ENCODE measurements at regions not wholly inside any gene's neighbourhood (a gene's known extent, or its start where the extent isn't known, plus 50 kb on each side); places are given as distances from the start of the nearest gene placed in this dataset.

- DNase-seq (ENCODE audit: low read depth, low spot score): no peak
These were observed 311.3 kb downstream of the BMP2 start for GRCh38 chr20:7078804-7079203.

- no peak for DNase-seq (ENCODE audit: low read depth, low spot score)
These were observed 313.0 kb downstream of the BMP2 start for GRCh38 chr20:7080472-7080871.

DNA sequence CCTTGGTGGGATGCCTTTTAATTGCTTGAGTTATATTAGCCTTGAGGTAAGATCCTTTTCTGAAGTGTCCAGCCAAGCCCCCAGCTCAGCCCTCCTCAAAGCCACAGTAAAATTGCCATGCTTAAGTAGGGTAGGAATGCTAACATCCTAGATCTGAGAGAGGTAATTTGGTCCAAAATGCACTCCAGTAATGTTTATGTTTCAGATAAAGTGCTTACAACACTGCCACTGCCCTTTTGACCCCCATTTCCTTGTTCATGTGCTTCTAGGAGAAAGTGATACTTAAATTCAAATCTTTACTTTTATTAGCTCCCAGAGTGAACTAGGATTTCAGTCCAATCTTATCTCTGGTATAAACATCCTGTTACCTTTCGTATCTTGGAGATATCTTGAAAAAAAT is 318.0 kb downstream of the BMP2 start:
- no peak for DNase-seq (ENCODE audit: low read depth, low spot score)

- no peak for DNase-seq (ENCODE audit: low read depth, low spot score)
These were observed 320.3 kb downstream of the BMP2 start for GRCh38 chr20:7087803-7088202.

DNA sequence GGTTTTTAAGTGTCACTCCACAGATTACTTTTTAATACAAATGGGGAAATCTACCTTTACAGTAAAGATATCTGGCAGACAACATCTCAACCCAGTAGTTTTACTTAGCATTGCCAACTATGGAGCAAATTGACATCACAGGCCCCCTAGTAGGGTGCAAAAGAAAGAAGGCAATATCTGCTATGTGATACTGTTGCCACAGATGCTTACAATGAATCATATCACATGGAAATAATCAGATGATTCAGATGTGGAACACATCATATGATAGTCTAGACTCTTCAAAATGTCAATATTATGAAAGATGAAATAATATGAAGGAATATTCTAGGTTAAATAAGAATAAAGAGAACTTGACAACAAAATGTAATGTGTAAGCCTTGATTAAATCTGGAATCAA is 322.5 kb downstream of the BMP2 start:
- DNase-seq (ENCODE audit: low read depth, low spot score): no peak

- no peak for DNase-seq (ENCODE audit: low read depth, low spot score)
These were observed 323.3 kb downstream of the BMP2 start for GRCh38 chr20:7090811-7091210.

DNA sequence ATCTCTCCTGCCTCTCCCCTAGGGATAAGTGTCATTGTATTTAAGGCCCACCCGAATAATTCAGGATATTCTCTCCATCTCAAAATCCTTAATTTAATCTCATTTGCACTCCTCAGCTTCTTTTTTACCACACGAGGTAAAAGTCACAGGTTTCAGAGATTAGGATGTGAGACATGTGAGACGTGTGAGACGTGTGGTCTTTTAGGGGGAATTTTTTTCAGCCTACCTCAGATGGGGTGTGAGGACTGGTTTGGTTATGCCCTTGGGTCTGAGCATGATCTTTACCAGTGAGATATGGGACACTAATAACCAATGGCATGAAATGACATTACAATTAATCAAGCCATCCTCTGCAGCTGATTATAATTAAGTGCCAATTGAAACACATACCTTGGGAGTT is 324.2 kb downstream of the BMP2 start:
- no peak for DNase-seq (ENCODE audit: low read depth, low spot score)

DNA sequence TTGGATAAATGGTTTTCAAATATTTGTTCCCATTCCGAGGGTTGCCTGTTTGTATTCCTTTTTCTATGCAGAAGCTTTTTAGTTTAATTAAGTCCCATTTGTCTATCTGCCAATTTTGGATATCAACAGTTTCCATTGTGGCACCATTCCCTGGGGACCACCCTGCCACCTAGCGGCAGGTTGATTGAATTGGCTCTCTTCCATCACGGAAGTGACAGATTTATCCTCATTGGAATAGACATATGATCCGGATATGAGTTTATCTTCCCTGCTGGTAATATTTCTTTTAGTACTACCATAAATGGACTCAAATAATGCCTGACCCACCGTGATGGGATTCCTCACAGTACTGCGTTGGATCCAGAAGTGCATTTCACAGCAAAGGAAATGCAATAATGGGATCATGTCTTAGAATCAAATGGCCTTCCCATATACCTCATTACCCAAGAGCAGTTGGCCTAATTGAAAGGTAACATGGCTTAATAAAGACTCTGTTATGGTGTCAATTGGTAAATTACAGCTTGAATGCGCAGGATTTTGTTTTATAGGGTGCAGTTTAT is 327.0 kb downstream of the BMP2 start:
- DNase-seq (ENCODE audit: low read depth, low spot score): peak; percentile 35

DNA sequence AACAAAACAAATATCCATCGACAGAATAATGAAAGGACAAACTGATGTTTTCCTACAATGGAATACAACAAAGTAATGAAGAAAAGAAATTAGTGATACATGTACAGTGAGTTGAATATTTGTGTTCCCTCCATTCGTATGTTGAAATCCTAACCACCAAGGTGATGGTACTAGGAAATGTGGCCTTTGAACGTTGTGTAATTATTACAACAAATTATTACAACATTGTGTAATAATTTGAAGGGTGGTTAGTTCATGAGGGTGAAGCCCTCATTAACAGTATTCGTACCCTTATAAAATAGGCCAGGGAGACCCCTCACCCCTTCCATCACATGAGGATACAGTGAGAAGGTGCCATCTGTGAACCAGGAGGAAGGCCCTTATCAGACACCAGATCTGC is 339.4 kb downstream of the BMP2 start:
- no peak for DNase-seq (ENCODE audit: low read depth, low spot score)

DNA sequence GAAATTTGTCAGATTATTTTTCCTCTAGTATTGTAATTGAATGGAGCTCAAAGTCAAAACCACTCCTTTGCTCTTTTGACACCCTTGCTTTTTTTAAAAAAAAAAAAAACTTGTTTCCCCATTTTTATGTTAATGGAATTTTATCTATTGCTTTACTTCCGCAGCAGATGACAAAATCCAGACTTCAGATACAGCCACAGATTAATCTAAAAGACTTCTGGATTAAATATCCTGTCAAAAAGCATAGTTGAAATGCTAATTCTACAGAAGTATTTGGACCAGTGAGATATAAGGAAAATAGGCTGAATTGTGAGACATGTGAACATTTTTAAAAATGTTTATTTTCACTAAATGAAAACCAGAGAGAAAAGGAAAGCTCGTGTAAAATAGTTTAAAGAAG is 341.4 kb downstream of the BMP2 start:
- no peak for DNase-seq (ENCODE audit: low read depth, low spot score)

GRCh38 chr20:7113577-7114466 is 346.3 kb downstream of the BMP2 start:
- DNase-seq (ENCODE audit: low read depth, low spot score): peak; percentile 76

DNA sequence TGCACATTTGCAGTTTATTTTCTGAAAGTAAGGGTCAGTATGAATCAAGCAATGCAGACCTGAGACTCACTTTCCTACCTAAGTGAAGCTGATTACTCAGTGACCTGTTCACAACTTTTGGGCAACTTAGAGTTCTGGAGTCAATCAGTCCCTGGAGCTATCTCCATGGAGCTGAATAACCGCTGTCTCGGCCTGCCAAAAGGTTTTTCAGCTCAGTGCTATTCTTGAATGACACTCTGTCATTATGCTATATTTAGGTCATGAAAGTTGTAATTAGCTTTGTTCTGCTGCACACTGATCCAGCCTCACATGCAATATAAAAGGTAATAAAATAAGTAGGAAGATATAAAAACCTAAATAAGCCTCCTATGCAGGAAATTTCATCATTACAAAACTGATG is 356.0 kb downstream of the BMP2 start:
- DNase-seq (ENCODE audit: low read depth, low spot score): no peak

GRCh38 chr20:7124120-7124519 is 356.6 kb downstream of the BMP2 start:
- DNase-seq (ENCODE audit: low read depth, low spot score): no peak

GRCh38 chr20:7136886-7137285 is 369.4 kb downstream of the BMP2 start:
- DNase-seq (ENCODE audit: low read depth, low spot score): no peak

GRCh38 chr20:7137395-7138151 is 370.1 kb downstream of the BMP2 start:
- no peak for DNase-seq (ENCODE audit: low read depth, low spot score)

- no peak for DNase-seq (ENCODE audit: low read depth, low spot score)
These were observed 377.0 kb downstream of the BMP2 start for GRCh38 chr20:7144464-7144863.

GRCh38 chr20:7146552-7147219 is 379.2 kb downstream of the BMP2 start:
- DNase-seq (ENCODE audit: low read depth, low spot score): no peak

DNA sequence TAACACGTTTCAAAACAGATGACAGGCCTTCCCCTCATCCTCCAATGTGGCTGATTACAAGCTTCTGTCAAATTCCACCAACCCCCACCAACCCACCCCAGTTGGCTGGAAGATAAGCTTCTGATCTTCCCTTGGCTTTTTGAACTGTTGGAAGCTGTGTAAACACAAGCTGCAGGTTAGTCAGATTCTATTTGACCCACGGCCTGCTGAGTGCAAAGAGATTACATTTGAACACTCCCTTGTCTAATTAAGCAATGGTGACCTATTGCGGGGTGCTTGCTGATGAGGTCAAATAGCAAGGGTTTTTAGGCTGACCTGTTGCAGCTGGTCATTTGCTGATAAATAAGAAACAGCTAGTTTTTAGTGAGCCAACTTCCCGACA is 379.7 kb downstream of the BMP2 start:
- DNase-seq (ENCODE audit: low read depth, low spot score): peak; percentile 14

- no peak for DNase-seq (ENCODE audit: low read depth, low spot score)
These were observed 384.4 kb downstream of the BMP2 start for GRCh38 chr20:7151676-7152470.

- no peak for DNase-seq (ENCODE audit: low read depth, low spot score)
These were observed 387.8 kb downstream of the BMP2 start for GRCh38 chr20:7155282-7155681.

GRCh38 chr20:7155794-7156193 is 388.3 kb downstream of the BMP2 start:
- no peak for DNase-seq (ENCODE audit: low read depth, low spot score)
